DMS 273 treated with DMSO at 0.1 percent for 48 hours (cell line): ENCODE measurements at regions not wholly inside any gene's neighbourhood (a gene's known extent, or its start where the extent isn't known, plus 50 kb on each side); places are given as distances from the start of the nearest gene placed in this dataset.
A peak's percentile ranks its signal among the peaks of the same experiment; 100 is the strongest.
"Not testable (repeated sequence)": the region's sequence is repeated elsewhere in the genome, so short reads cannot be mapped to it uniquely, and the experiment has no call there.

Source experiments
- DNase-seq: peaks from one replicate; lab custom pipeline; 2025; lab: John Stamatoyannopoulos, UW

- DNase-seq: no peak
These were observed 448.6 kb upstream of the NRP1 start for GRCh38 chr10:33783078-33783477.

- DNase-seq: no peak
These were observed 447.3 kb upstream of the NRP1 start for GRCh38 chr10:33781606-33782395.

GRCh38 chr10:33780961-33781360 is 446.5 kb upstream of the NRP1 start:
- DNase-seq: no peak

GRCh38 chr10:33777223-33777622 is 442.8 kb upstream of the NRP1 start:
- DNase-seq: no peak

GRCh38 chr10:33776419-33777070 is 442.1 kb upstream of the NRP1 start:
- peak; percentile 17 for DNase-seq

GRCh38 chr10:33774857-33775256 is 440.4 kb upstream of the NRP1 start:
- DNase-seq: no peak

GRCh38 chr10:33773886-33774480 is 439.5 kb upstream of the NRP1 start:
- DNase-seq: no peak

GRCh38 chr10:33773253-33773573 is 438.7 kb upstream of the NRP1 start:
- DNase-seq: no peak

GRCh38 chr10:33772370-33773252 is 438.1 kb upstream of the NRP1 start:
- DNase-seq: no peak

GRCh38 chr10:33771856-33772255 is 437.4 kb upstream of the NRP1 start:
- DNase-seq: not testable (repeated sequence)

GRCh38 chr10:33764694-33765185 is 430.3 kb upstream of the NRP1 start:
- DNase-seq: no peak

- DNase-seq: no peak
These were observed 425.8 kb upstream of the NRP1 start for GRCh38 chr10:33760056-33760943.

- no peak for DNase-seq
These were observed 424.7 kb upstream of the NRP1 start for GRCh38 chr10:33759191-33759590.

GRCh38 chr10:33758299-33758698 is 423.8 kb upstream of the NRP1 start:
- DNase-seq: no peak

GRCh38 chr10:33754052-33754451 is 419.6 kb upstream of the NRP1 start:
- no peak for DNase-seq

GRCh38 chr10:33753389-33753788 is 418.9 kb upstream of the NRP1 start:
- DNase-seq: no peak

GRCh38 chr10:33749790-33750189 is 415.3 kb upstream of the NRP1 start:
- no peak for DNase-seq

- DNase-seq: no peak
These were observed 414.7 kb upstream of the NRP1 start for GRCh38 chr10:33749067-33749735.

- DNase-seq: no peak
These were observed 412.4 kb upstream of the NRP1 start for GRCh38 chr10:33746836-33747268.

GRCh38 chr10:33746186-33746585 is 411.7 kb upstream of the NRP1 start:
- DNase-seq: no peak
